ENCODE measurements at regions not wholly inside any gene's neighbourhood (a gene's known extent, or its start where the extent isn't known, plus 50 kb on each side); places are given as distances from the start of the nearest gene placed in this dataset.

DNA sequence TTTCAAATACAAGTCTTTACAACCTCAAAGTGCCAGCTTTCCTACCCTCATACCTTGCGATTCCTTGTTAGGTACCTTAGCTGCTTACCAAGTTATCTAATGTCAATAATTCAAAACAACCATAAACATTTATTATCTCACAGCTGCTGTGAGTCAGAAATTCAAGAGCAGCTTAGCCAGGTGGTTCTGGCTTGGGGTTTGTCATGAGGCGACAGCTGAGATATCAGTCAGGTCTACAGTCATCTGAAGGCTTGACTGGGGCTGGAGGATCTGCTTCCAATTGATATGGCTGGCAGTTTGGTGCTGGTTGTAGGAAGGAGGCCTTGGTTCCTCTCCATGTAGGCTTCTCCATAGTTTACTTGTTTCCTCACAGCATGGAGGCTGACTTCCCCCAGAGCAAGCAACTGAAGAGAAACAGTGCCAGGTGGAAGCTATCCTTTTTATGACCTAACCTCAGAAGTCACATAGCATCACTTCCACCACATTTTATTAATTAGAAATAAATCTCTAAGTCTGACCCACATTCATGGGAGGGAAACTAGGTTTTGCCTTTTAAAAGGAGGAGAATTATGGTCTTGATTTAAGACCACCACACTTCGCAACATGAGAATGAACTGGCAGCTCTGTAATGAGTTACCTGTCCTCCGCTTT lies 103.3 kb upstream of the FGGY start:
- H3K9me1 ChIP-seq (ENCODE audit: control insufficient read depth, extremely low read depth, insufficient read depth, low read length): no peaks in the 10 kb centered on the region
- no peak for FAIRE-seq
- H3K4me1 ChIP-seq (ENCODE audit: control insufficient read depth, extremely low read depth, insufficient read depth, low read length): no peaks in the 10 kb centered on the region
- no peaks in the 10 kb centered on the region for H3K36me3 ChIP-seq (ENCODE audit: control insufficient read depth in 2 of 2, extremely low read depth in 1 of 2, insufficient read depth in 2 of 2, low read length in 2 of 2)
- no peaks in the 10 kb centered on the region for H3K27me3 ChIP-seq (ENCODE audit: control insufficient read depth, extremely low read depth, insufficient read depth, low read length)
- no peaks in the 10 kb centered on the region for H4K20me1 ChIP-seq (ENCODE audit: control insufficient read depth, extremely low read depth, insufficient read depth, low read length)
- H3K9ac ChIP-seq (ENCODE audit: control insufficient read depth, extremely low read depth, insufficient read depth, low read length): no peak overlapping the region
- dilution Hi-C loops (cut with MboI; ENCODE audit: extremely low pct_ligation_motif_present, low sequenced_read_pairs): no loop called here
- H3K9me3 ChIP-seq (ENCODE audit: control insufficient read depth, low read depth, low read length): no peaks in the 10 kb centered on the region
- no peaks in the 10 kb centered on the region for H3K79me2 ChIP-seq (ENCODE audit: control insufficient read depth, insufficient read depth, low read length)
- DNase-seq (ENCODE audit: low read depth, low spot score): no peak
- TF ChIP-seq EZH2 (IDR thresholded peaks at IDR 0.05; ENCODE audit: low read length): no peak
- TF ChIP-seq, protein P1, sequence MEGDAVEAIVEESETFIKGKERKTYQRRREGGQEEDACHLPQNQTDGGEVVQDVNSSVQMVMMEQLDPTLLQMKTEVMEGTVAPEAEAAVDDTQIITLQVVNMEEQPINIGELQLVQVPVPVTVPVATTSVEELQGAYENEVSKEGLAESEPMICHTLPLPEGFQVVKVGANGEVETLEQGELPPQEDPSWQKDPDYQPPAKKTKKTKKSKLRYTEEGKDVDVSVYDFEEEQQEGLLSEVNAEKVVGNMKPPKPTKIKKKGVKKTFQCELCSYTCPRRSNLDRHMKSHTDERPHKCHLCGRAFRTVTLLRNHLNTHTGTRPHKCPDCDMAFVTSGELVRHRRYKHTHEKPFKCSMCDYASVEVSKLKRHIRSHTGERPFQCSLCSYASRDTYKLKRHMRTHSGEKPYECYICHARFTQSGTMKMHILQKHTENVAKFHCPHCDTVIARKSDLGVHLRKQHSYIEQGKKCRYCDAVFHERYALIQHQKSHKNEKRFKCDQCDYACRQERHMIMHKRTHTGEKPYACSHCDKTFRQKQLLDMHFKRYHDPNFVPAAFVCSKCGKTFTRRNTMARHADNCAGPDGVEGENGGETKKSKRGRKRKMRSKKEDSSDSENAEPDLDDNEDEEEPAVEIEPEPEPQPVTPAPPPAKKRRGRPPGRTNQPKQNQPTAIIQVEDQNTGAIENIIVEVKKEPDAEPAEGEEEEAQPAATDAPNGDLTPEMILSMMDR (optimal IDR thresholded peaks at IDR 0.05 in 1 of 3, IDR thresholded peaks at IDR 0.05 in 1 of 3, conservative IDR thresholded peaks at IDR 0.05 in 1 of 3; ENCODE audit: extremely low read depth in 1 of 3, insufficient read depth in 2 of 3, low read length in 3 of 3): no peak
- no peak overlapping the region for H3K4me2 ChIP-seq (ENCODE audit: control insufficient read depth, extremely low read depth, insufficient read depth, low read depth, low read length)
- H3K4me3 ChIP-seq (ENCODE audit: control insufficient read depth in 2 of 3, extremely low read depth in 1 of 3, insufficient read depth in 2 of 3, low read depth in 1 of 3, low read length in 3 of 3): no peak overlapping the region
- no peak overlapping the region for H3K27ac ChIP-seq (ENCODE audit: control insufficient read depth, insufficient read depth, low read length)
- no peak overlapping the region for H2AFZ ChIP-seq (ENCODE audit: control insufficient read depth, low read length)

GRCh38 chr1:59194621-59195020 lies 102.3 kb upstream of the FGGY start:
- no peaks in the 10 kb centered on the region for H3K4me1 ChIP-seq (ENCODE audit: control insufficient read depth, extremely low read depth, insufficient read depth, low read length)
- H4K20me1 ChIP-seq (ENCODE audit: control insufficient read depth, extremely low read depth, insufficient read depth, low read length): no peaks in the 10 kb centered on the region
- no peaks in the 10 kb centered on the region for H3K9me1 ChIP-seq (ENCODE audit: control insufficient read depth, extremely low read depth, insufficient read depth, low read length)
- no peak overlapping the region for H3K9ac ChIP-seq (ENCODE audit: control insufficient read depth, extremely low read depth, insufficient read depth, low read length)
- H3K4me2 ChIP-seq (ENCODE audit: control insufficient read depth, extremely low read depth, insufficient read depth, low read depth, low read length): no peak overlapping the region
- no peak overlapping the region for H3K4me3 ChIP-seq (ENCODE audit: control insufficient read depth in 2 of 3, extremely low read depth in 1 of 3, insufficient read depth in 2 of 3, low read depth in 1 of 3, low read length in 3 of 3)
- dilution Hi-C loops (cut with MboI; ENCODE audit: extremely low pct_ligation_motif_present, low sequenced_read_pairs): no loop called here
- H3K27ac ChIP-seq (ENCODE audit: control insufficient read depth, insufficient read depth, low read length): no peak overlapping the region
- no peaks in the 10 kb centered on the region for H3K79me2 ChIP-seq (ENCODE audit: control insufficient read depth, insufficient read depth, low read length)
- TF ChIP-seq EZH2 (IDR thresholded peaks at IDR 0.05; ENCODE audit: low read length): no peak
- TF ChIP-seq, protein P1 (optimal IDR thresholded peaks at IDR 0.05 in 1 of 3, IDR thresholded peaks at IDR 0.05 in 1 of 3, conservative IDR thresholded peaks at IDR 0.05 in 1 of 3; ENCODE audit: extremely low read depth in 1 of 3, insufficient read depth in 2 of 3, low read length in 3 of 3): no peak
- H3K27me3 ChIP-seq (ENCODE audit: control insufficient read depth, extremely low read depth, insufficient read depth, low read length): no peaks in the 10 kb centered on the region
- H3K9me3 ChIP-seq (ENCODE audit: control insufficient read depth, low read depth, low read length): no peaks in the 10 kb centered on the region
- no peak overlapping the region for H2AFZ ChIP-seq (ENCODE audit: control insufficient read depth, low read length)
- DNase-seq (ENCODE audit: low read depth, low spot score): no peak
- no peak for FAIRE-seq
- H3K36me3 ChIP-seq (ENCODE audit: control insufficient read depth in 2 of 2, extremely low read depth in 1 of 2, insufficient read depth in 2 of 2, low read length in 2 of 2): no peaks in the 10 kb centered on the region
